ENCODE measurements at regions not wholly inside any gene's neighbourhood (a gene's known extent, or its start where the extent isn't known, plus 50 kb on each side); places are given as distances from the start of the nearest gene placed in this dataset.

GRCh38 chr9:32837551-32838058 is 54.3 kb downstream of the TMEM215 start:
- no peak for DNase-seq

- no peak for DNase-seq
Measured at GRCh38 chr9:32839013-32839885, 55.9 kb downstream of the TMEM215 start.

GRCh38 chr9:32841314-32841713 is 58.0 kb downstream of the TMEM215 start:
- peak in 1 of 51 donors; percentile 4 for DNase-seq

- DNase-seq: no peak
Measured at GRCh38 chr9:32843295-32843694, 60.0 kb downstream of the TMEM215 start.

- DNase-seq: no peak
Measured at GRCh38 chr9:32844259-32844658, 60.9 kb downstream of the TMEM215 start.

GRCh38 chr9:32854271-32854670 is 70.9 kb downstream of the TMEM215 start:
- DNase-seq: no peak

GRCh38 chr9:32855752-32856151 is 72.4 kb downstream of the TMEM215 start:
- DNase-seq: no peak

GRCh38 chr9:32863291-32863690 is 80.0 kb downstream of the TMEM215 start:
- no peak for DNase-seq

- no peak for DNase-seq
Measured at GRCh38 chr9:32864971-32865370, 81.6 kb downstream of the TMEM215 start.

GRCh38 chr9:32866273-32866672 is 82.9 kb downstream of the TMEM215 start:
- DNase-seq: peak in 1 of 51 donors; percentile 26

GRCh38 chr9:32867026-32867425 is 83.7 kb downstream of the TMEM215 start:
- DNase-seq: no peak

GRCh38 chr9:32867601-32868204 is 84.4 kb downstream of the TMEM215 start:
- peak in 1 of 51 donors; percentile 2 for DNase-seq

- no peak for DNase-seq
Measured at GRCh38 chr9:32869404-32869803, 86.1 kb downstream of the TMEM215 start.

- DNase-seq: no peak
Measured at GRCh38 chr9:32873131-32873530, 89.8 kb downstream of the TMEM215 start.

- no peak for DNase-seq
Measured at GRCh38 chr9:32873553-32873952, 90.2 kb downstream of the TMEM215 start.

GRCh38 chr9:32875242-32875641 is 91.9 kb downstream of the TMEM215 start:
- no peak for DNase-seq

- no peak for DNase-seq
Measured at GRCh38 chr9:32875748-32876147, 92.4 kb downstream of the TMEM215 start.

GRCh38 chr9:32877103-32877502 is 93.8 kb downstream of the TMEM215 start:
- DNase-seq: no peak

- DNase-seq: no peak
Measured at GRCh38 chr9:32877639-32878217, 94.4 kb downstream of the TMEM215 start.

- no peak for DNase-seq
Measured at GRCh38 chr9:32879335-32879734, 96.0 kb downstream of the TMEM215 start.

GRCh38 chr9:32881948-32882347 is 98.6 kb downstream of the TMEM215 start:
- DNase-seq: peak in 9 of 51 donors; percentile 2 to 20 (median 6)

GRCh38 chr9:32882705-32883104 is 99.4 kb downstream of the TMEM215 start:
- no peak for DNase-seq
